Activated gamma-delta T cell (primary cell): ENCODE measurements at regions not wholly inside any gene's neighbourhood (a gene's known extent, or its start where the extent isn't known, plus 50 kb on each side); places are given as distances from the start of the nearest gene placed in this dataset.

Source experiments
- DNase-seq: peaks from one replicate; lab custom pipeline; 2025; lab: John Stamatoyannopoulos, UW

DNA sequence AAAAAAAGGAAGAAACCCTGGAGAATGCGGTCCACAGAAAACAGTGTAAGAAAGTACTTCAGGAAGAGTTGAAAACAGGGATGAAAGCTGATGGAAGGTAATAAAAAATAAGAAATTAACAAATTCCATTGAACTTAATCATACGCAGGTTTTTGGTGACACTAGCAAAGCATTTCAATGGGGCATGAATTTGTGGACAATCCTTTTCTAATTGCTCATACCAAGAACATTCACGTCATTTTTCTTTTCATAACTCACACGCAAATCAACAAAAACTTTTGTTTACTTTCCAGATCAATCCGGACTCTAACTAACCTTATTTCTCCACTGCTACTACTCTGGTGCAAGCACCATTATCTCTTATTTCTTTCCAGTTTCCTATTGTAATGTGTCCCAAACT is 1195.0 kb downstream of the SLITRK5 start:
- no peak for DNase-seq

DNA sequence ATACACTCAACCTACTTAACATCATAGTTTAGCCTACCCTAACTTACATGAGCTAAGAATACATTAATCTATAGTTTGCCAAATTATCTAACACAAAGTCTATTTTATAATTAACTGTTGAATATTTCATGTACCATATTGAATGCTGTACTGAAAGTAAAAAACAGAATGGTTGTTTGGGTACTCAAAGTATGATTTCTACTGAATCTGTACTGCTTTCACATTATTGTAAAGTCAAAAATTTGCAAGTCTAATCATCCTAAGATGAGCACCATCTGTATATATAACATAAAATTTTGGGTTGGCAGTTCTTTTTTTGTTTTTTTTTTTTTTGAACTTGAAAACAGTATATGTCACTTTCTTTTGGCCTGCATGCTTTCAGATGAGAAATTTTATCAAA is 1212.6 kb downstream of the SLITRK5 start:
- DNase-seq, result no peak

DNA sequence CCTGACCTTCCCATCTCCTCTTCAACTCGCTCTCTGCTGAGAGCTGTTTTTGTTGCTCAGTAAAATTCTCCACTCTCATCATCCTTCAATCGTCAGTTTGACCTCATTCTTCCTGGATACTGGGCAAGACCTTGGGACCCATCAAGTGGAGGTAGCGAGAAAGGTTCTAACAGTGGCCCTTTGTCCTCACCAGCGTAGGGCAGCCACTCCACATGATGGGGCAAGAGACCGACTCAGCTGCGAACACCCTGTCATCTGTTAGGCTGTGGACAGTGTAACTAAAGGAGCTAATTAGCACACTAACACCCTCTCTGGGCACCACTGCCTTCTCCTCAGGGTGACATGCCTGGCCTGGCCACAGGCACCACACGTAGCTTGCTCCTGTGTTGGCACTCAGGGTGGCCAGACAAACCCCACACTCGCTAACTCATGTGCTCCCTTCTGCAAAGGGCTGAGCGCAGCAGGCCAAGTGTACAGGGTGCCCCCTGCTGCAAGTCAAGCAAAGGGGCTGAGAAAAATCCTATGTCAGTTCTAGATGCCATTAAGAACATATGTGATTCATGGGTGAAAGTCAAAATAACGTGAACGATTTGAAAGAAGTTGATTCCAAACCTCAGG is 1216.0 kb downstream of the SLITRK5 start:
- DNase-seq, result no peak

DNA sequence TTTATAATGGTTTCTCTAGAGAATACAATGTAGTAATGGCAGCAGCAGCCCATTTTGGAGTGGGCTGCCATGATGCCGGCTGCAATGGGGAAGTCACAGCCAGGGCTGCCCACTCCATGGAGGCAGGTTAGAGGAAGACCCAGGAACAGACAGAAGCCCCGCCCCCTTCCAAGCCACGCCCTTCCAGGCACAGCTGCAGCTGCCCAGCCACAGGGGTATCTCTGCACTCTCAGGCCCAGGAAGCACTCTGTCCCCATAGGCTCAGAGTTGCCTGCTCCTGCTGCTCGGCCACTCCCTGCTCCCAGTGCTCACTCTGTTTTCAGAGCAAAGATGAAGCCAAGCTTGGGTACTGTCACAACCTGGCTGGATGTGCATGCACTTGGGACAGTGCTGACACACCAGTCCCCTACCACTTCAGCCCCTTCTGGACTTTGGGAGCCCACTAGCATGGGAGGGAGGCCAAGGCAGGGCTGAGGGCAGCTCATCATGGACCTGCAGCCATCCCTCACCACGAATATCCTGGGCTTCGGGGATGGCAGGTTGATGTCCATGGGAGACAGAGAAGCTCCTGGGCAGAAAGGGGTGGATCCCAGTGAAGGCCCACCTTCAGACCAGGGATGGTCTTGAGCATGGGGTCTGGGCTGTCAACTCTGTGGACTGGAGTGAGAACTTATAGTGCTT is 1224.2 kb downstream of the SLITRK5 start:
- no peak for DNase-seq

DNA sequence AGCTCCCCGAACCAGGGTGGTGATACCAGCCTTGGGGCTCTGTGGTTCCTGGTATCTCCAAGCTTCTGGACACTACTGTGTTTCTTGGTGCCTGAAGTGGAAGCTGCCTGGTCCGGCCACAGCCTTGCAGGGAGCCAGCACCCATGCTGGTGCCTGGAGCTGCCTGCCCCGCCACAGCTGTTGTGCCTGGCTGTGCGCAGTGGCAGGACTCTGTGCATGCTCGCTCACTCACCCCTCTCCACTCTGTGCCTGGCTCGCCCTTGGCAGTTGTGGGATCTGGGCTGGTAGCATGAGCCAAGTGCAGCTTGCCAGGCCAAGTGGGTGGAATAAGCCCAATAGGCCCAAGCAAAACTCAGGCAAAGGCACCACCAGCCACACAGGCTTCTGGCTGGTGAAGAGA is 1225.3 kb downstream of the SLITRK5 start:
- DNase-seq, result no peak

DNA sequence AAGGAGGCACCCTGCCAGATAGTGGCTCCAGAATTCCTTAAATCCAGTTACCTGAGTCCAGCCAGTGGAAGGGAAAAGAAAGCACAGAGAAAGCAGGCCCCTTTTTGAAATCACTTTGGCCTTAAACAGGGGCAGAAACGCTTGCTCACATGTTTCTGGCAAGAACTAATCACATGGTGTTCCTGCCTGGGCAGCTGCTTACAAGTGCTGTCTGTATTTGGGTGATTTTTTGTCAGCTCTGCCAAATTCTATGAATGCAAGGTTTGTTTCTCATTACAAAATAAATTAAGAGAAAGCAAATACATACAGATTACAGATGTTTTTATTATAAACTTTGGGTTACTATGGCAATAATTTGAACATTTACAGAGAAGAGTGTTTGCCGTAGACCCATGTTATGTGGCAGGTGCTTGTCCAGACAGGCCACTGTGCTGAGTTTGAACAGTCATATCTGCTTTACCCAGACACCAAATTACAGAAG is 1237.8 kb downstream of the SLITRK5 start:
- DNase-seq, result no peak

DNA sequence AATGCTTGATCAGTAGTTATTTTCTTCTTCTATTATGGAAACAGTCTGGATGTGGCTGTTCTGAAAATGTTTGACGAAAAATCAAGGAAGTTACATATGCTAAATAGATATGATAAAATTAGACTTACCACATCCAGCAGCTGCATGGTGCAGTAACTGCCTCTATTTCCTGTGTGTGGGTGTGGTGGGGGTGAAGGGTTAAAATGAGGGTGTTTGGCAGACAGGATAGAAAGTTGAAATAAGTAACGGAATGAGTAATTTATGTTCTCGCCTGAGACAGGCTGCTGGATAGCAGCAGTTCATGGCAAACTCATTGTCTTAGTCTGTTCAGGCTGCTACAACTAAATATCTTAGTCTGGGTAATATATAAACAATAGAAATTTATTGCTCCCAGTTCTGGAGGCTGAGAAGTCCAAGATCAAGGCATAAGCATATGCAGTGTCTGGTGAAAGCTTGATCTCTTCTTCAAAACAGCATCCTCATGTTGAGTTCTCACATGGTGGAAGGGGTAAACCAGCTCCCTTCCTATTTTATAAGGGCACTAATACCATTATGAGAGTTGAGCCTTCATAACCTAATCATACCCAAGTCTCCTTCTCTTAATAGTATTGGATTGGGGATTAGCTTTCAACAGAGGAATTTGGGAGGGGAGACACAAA is 1248.9 kb downstream of the SLITRK5 start:
- DNase-seq, result no peak

DNA sequence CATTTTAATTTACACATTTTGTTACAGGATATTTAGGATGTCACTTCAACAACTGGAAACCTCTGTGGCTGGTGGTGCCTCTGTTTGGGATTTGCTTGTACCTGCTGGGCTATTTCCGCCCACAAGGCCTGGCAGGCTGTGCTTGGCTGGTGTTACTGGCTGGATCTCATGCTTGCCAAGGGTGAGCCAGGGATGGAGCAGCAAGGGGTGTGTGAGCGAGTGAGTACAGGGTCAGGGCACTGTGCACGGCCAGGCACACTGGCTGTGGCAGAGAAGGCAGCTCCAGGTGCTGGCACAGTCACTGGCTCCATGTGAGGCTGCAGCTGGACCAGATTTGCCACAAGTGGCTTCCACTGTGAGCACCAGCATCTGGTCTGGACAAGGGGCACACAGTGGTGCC is 1254.8 kb downstream of the SLITRK5 start:
- DNase-seq, result no peak

DNA sequence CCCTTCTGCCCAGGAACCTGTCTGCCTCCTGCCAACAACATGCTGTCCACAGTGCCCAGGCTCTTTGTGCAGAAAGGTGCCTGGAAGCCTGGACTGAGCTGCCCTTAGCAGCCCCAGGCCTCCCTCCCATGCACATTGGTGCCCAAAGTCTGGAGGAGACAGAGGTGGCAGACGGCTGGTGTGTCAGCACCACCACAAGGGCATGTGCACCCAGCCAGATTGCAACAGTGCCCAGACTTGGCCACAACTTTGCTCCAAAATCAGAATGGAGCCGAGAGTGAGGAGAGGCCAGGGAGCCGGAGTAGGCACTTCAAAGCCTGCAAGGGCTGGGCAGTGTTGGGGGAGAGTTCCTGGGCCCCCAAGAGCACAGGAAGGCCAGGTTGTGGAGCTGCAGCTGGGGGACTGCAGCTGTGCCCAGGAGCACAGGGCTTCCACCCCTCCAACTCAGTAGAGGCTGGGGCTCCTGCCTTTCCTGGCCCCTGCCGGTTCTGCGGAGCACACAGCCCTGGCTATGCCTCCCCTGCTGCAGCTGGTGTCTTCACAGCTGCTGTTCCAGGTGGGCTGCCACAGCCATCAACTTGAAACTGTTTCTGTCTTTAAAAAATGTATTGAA is 1255.8 kb downstream of the SLITRK5 start:
- DNase-seq, result no peak

DNA sequence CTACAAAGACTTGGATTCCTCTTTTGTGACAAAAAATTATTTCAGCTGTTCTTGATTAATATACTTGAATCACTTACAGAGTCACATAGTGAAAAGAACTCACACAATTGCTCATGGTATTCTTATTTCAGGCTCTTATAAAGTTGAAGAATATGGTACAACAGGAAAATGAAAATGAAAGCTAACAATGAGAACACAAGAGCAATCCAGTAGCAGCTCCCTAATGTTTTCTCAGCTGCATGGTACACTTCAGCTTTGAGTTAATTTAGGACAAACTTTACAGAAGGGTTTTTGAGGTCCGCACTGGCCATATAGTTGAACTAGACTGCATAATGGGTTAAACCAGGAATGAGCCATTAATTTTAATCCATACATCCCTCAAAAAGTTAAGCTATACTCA is 1261.8 kb downstream of the SLITRK5 start:
- no peak for DNase-seq

DNA sequence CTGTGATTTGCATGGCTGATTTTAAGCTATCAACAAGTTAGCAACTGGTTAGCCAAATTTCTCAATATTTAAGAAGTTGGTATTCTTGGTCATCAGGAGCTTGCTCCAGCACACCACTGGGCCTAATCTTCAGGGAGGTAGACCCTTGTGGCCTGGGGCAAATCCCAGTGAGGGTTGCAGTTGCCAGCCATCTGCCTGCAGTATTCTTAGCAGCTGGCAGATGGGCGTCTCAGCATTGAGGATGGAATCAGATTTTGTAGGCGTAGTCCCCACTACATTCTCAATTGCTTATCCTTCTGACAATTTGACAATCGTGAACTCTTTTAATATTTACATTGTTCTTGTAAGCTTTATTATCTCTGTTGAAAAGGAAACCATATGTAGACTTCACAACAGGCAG is 1266.2 kb downstream of the SLITRK5 start:
- DNase-seq, result no peak

DNA sequence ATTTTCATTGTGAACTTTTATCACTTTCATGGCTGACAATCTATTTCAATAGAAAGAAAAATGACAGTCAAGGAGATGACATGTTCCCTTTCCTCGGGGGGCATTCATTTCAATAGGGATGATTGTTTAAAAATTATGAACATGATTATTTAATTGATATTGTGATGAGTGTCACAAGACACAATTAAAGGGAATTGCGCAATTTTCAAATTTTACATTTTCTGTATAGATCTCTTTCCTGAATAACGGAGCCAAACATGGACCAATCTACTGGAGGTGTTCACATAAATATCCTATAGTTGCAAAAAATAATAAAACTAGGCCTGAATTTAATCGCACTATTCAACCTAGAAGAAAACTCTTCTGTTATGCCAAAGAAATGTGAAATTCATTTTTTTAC is 1274.6 kb downstream of the SLITRK5 start:
- DNase-seq, result no peak

DNA sequence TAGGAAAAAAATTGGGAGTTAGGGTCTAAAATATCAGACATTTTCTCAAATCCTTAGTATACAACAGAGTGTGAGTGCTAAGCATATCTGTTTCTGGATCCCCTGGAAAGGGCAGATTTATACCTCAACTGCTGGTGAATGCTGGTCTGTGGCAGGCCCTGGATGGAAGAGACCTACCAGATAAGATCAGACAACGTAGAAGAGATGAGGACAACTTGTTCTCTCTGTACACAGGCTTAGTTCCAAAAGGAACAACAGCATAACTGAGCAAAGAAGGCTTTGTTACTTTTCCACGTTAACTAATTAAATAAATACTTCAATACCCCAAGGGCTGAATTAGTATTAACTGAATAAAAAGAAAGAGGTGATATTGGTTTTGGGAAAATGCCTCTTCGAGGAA is 1277.3 kb downstream of the SLITRK5 start:
- DNase-seq, result no peak

DNA sequence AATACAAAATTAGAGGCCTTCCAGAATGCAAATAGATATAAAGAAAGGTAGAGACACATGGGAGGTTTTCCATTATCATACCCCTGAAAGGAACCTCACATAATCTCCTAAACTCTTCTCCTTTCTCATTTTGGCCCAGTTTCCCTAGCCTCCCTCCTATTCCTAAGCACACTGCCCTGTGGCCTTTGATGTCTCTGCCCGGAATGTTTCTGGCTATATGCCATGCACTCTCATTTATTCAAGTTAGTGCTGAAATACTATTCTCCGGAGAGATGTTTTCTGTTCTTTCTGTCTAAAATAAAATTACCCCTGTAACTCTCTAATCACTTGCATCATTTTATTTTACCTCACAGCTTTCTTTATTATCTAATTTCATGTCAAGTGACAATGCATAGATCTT is 1287.7 kb downstream of the SLITRK5 start:
- DNase-seq, result no peak

DNA sequence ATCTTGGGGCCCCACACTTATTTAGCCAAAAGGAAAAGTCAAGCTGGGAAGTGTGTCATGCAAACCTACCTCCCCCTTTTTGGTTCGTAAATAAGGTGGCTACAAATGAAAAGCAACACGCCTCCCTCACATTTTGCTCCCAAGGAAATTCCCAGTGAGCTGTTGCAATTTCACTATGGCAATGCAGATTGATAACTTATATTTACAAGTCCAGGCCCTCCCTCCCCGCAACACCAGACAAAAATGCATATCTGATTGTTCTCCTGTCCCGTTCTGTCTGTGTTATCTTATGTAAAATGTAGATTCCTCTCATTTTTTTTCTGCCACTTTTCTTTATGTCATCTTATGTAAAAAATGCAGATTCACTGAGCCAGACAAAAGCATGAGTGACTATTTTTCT is 1305.3 kb downstream of the SLITRK5 start:
- DNase-seq, result no peak

DNA sequence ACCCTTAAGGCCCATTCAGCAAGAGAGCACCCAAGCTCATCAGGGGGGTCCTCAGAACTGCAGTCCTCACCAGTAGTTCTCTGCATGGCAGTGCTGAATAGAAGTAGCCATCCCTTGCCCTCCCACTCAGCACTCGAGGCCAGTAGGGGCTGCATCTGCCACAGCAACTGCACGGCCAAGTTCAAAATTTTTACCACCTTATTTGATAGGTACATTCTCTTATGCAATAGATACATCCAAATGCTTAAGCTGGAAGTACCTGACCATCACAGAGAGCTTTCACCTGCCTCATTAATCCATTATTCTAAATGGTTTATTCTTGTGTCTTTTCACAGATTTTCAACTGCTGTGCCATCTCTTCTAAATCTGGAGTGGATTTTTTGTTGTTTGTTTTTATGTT is 1307.4 kb downstream of the SLITRK5 start:
- no peak for DNase-seq

DNA sequence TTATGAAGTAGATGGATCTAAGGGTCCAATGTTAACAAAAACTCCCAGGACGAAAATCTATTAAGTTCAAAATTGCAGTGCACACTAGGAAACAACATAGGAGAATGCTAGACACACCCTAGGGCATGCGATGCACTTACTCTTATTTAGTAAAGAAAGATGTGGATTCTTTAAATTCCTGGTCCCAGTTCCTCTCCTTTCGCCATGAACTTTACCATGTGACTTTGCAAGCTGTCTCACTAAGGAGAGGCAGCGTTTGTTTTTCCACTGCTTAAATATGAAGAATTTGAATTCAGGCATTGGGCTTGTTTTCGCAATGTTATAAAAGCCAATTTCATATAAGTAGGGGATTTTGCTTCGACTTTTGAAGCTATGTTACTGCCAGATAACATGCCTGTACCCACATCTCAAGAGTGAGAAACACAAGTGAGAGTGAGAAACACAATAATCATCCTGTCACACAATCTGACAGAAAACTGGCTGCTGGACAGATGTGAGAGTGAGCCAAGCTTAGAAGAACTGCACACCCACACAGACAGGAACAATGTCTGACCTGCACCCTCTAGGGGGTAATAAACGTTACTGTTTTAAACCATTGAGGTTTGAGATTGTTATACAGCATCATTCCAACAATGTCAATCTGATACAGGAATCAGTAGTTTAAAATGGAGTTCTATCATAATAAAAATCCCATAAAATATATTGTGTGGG is 1308.4 kb downstream of the SLITRK5 start:
- no peak for DNase-seq

DNA sequence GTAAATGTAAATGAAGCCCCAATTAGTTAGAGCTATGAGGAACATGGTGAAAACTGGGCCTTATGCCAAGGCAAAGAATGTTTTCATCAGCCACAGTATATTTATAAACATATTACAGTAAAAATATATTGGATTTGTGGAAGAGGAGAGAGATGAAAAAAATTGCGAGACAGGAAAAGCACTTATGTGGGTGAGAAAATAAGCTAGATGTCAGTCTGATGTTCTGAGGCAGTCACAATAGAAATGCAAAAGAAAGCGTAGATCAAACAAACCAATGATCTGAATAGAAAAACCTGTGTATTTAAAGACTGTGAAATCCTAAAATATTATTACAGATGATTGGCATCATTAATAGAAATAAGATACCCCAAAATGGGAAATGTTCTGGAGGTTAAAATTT is 1332.5 kb downstream of the SLITRK5 start:
- DNase-seq, result no peak

DNA sequence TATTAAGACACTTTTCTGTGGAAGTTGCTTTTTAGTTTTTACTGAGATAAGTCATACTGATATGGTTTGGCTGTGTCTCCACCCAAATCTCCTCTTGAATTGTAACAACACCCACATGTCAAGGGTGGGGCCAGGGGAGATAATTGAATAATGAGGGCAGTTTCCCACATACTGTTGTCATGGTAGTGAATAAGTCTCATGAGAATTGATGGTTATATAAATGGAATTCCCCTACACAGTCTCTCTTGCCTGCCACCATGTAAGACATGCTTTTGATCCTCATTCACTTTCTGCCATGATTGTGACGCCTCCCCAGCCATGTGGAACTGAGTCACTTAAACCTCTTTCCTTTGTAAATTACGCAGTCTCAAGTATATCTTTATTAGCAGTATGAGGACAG is 1340.4 kb downstream of the SLITRK5 start:
- DNase-seq, result no peak

DNA sequence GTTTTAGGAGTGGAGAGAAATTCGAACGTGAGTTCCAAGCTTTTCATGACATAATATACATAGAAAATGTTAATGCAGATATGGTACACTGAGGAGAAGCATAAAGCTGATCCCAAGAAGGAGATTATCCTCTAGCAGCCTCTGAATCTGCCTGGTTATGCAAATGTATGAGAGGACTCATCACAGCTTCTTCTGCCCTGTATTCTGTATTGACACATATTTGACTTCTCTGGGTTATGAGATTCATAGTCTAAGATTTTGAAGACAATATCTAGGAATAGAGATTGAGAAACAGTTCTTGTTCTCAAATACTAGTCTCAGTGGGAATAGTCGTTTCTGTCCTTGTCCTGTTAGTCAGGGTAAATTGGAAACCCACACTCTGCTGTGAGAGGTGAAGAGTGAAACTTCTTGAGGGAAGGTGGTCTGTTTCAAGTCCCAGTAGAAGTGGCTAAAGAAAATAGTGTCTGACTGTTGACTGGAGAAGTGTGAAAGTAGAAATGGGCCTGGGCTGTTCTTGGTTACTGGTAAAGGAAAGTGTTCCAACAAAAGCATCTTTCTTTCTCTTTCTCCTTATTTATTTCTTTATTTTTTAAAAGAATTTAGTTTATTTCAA is 1356.6 kb downstream of the SLITRK5 start:
- DNase-seq, result no peak

DNA sequence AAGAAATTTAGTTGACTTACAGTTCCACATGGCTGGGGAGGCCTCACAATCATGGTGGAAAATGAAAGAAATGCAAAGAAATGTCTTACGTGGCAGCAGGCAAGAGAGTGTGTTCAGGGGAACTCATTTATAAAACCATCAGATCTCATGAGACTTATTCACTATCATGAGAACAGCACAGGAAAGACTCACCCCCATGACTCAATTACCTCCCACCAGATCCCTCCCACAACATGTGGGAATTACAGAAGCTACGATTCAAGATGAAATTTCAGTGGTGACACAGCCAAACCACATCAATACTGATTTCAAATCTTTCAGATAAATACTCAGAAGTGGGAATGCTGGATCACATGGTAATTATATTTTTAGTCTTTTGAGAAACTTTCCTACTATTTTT is 1357.9 kb downstream of the SLITRK5 start:
- DNase-seq, result no peak

DNA sequence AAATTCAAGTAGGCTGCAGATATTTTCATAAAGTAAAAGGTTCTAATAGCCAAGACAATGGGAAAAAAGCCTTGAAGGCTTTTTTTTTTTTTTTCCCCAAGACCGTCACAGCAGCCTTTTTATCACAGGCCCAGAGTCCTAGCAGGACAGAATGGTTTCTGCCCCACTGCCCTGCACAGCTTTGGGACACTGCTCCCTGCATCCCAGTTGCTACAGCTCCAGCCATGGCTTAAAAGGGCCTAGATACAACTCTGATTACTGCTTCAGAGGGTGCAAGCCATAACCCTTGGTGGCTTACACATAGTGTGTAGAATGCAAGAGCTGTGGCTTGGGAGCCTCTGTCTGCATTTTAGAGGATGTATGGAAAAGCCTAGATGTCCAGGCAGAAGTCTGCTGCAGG is 1362.8 kb downstream of the SLITRK5 start:
- no peak for DNase-seq
